Hepatocyte (in vitro differentiated cells): ENCODE measurements at regions not wholly inside any gene's neighbourhood (a gene's known extent, or its start where the extent isn't known, plus 50 kb on each side); places are given as distances from the start of the nearest gene placed in this dataset.

Source experiments
- EZH2 ChIP-seq: fragments of 200-600 bp; sonication (generic); IDR thresholded peaks from 2 replicates; pipeline ENCODE4 v1.6.1; 2016; ENCODE audit warnings: antibody characterized with exemption, mild to moderate bottlenecking, borderline replicate concordance
- EZH2phosphoT487 ChIP-seq: fragments of 200-600 bp; sonication (generic); IDR thresholded peaks from one replicate; pipeline ENCODE4 v1.6.1; 2018; ENCODE audit warnings: antibody characterized with exemption, mild to moderate bottlenecking, low read depth, moderate library complexity; ENCODE audit not compliant: unreplicated experiment, severe bottlenecking
- TF ChIP-seq, protein P1 (sequence below): fragments of 200-600 bp; sonication (generic); IDR thresholded peaks from 2 replicates; pipeline ENCODE4 v1.5.1; 2016; ENCODE audit warnings: antibody characterized with exemption, mild to moderate bottlenecking; ENCODE audit not compliant: poor library complexity

DNA sequence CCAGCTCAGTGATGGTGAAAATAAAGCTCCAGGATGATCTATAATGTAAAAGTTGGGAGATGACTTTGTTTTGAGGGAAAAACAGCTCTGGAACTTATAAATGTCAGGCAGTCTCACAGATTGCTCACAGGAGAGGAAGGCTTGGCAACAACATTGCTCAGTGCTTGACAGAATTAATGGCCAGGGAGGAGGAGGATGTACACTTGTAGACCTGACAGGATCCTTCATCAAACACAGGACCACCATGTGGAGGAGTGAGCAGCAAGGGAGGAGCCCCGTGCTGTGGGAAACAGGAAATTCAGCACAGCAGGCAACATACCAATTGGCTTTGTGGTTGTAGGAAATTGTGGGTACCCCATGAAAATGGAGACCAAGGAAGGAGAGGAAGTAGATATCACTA lies 291.8 kb upstream of the CAMK1G start:
- TF ChIP-seq, protein P1, sequence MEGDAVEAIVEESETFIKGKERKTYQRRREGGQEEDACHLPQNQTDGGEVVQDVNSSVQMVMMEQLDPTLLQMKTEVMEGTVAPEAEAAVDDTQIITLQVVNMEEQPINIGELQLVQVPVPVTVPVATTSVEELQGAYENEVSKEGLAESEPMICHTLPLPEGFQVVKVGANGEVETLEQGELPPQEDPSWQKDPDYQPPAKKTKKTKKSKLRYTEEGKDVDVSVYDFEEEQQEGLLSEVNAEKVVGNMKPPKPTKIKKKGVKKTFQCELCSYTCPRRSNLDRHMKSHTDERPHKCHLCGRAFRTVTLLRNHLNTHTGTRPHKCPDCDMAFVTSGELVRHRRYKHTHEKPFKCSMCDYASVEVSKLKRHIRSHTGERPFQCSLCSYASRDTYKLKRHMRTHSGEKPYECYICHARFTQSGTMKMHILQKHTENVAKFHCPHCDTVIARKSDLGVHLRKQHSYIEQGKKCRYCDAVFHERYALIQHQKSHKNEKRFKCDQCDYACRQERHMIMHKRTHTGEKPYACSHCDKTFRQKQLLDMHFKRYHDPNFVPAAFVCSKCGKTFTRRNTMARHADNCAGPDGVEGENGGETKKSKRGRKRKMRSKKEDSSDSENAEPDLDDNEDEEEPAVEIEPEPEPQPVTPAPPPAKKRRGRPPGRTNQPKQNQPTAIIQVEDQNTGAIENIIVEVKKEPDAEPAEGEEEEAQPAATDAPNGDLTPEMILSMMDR: no peak
- no peak for TF ChIP-seq EZH2
- no peak for TF ChIP-seq EZH2phosphoT487
